HepG2 (cell line): ENCODE measurements at regions not wholly inside any gene's neighbourhood (a gene's known extent, or its start where the extent isn't known, plus 50 kb on each side); places are given as distances from the start of the nearest gene placed in this dataset.

Experiments
- ATAC-seq: fragments of 200-7000 bp; cut with Tn5 transposase; 3 replicates; pipeline ENCODE4 v1.9.1; 2020; ENCODE audit warnings: mild to moderate bottlenecking, moderate library complexity
- BruUV-seq: library from RNA; stranded (reverse); fragments of 400-500 nt; replicated peaks from 2 replicates; lab custom pipeline; 2021; lab: Mats Ljungman, UMichigan
- CTCF ChIA-PET: fragments of 300-600 bp; formaldehyde crosslinking; extraction: SDS; loops from one replicate; lab custom pipeline; 2021; ENCODE audit warnings: low total read pairs, inconsistent platforms, low intra/inter-chr PET ratio; lab: Yijun Ruan, JAX
- POLR2A ChIA-PET: fragments of 350-600 bp; sonication (Branson Sonifier 250); formaldehyde crosslinking; loops from one replicate; lab custom pipeline; 2020; ENCODE audit warnings: antibody characterized with exemption, inconsistent platforms; lab: Yijun Ruan, JAX
- DNase-seq: peaks from one replicate; pipeline ENCODE4 v3.0.0-alpha.2; 2015; ENCODE audit warnings: low spot score
- FAIRE-seq: peaks from 3 replicates; lab custom pipeline; 2011; peaks lifted over from hg19 to GRCh38; lab: Jason Lieb, UNC
- H2AFZ ChIP-seq: one replicate; pipeline ENCODE4 v1.6.1; 2011; ENCODE audit warnings: low read length, inconsistent platforms
- H3K27ac ChIP-seq: fragments of 300-600 bp; 3 replicates; pipeline ENCODE4 v1.8.0; 2011; ENCODE audit warnings: mixed run types, mild to moderate bottlenecking, mixed read lengths, low read length, inconsistent platforms; ENCODE audit not compliant: insufficient read depth; ENCODE audit errors: extremely low read length
- H3K27me3 ChIP-seq, 2 experiments: fragments of 200-600 bp in 1 of 2; 2 replicates in 1 of 2; 3 replicates in 1 of 2; pipeline versions ENCODE4 v1.6.0 to v1.8.0; 2011; ENCODE audit warnings: low read length in 2 of 2, mild to moderate bottlenecking in 2 of 2, moderate library complexity in 2 of 2, inconsistent platforms in 1 of 2; ENCODE audit not compliant: insufficient read depth in 2 of 2, control insufficient read depth in 1 of 2
- H3K36me3 ChIP-seq, 2 experiments: fragments of 200-600 bp in 1 of 2; replicated peaks in 1 of 2; 2 replicates in 1 of 2; 3 replicates in 1 of 2; pipeline versions ENCODE4 v1.5.1 to v1.8.0; 2011; ENCODE audit warnings: low read length in 2 of 2, inconsistent platforms in 1 of 2; ENCODE audit not compliant: insufficient read depth in 2 of 2, control insufficient read depth in 1 of 2
- H3K4me1 ChIP-seq: 2 replicates; pipeline ENCODE4 v1.5.1; 2012; ENCODE audit warnings: low read length, inconsistent platforms; ENCODE audit not compliant: insufficient read depth
- H3K4me2 ChIP-seq: 2 replicates; pipeline ENCODE4 v1.6.0; 2011; ENCODE audit warnings: low read depth, low read length, inconsistent platforms
- H3K4me3 ChIP-seq, 3 experiments: fragments of 200-600 bp in 1 of 3; sonication (generic), shearing (Covaris generic) in 1 of 3; replicated peaks in 1 of 3; 2 replicates each; pipeline ENCODE4 v1.5.1; 2011 to 2016; ENCODE audit warnings: low read length in 3 of 3, inconsistent platforms in 2 of 3, low read depth in 2 of 3, mild to moderate bottlenecking in 2 of 3, control low read depth in 1 of 3, mixed read lengths in 1 of 3; ENCODE audit not compliant: insufficient read depth in 1 of 3
- H3K79me2 ChIP-seq: one replicate; pipeline ENCODE4 v1.6.1; 2011; ENCODE audit warnings: low read length, inconsistent platforms; ENCODE audit not compliant: insufficient read depth
- H3K9ac ChIP-seq: 2 replicates; pipeline ENCODE4 v1.6.0; 2011; ENCODE audit warnings: mild to moderate bottlenecking, low read depth, low read length, inconsistent platforms; ENCODE audit not compliant: insufficient read depth
- H3K9me3 ChIP-seq: 2 replicates; pipeline ENCODE4 v1.5.1; 2012; ENCODE audit warnings: mild to moderate bottlenecking, low read length
- H4K20me1 ChIP-seq: 2 replicates; pipeline ENCODE4 v1.6.0; 2011; ENCODE audit warnings: inconsistent platforms, mild to moderate bottlenecking, low read length, moderate library complexity; ENCODE audit not compliant: insufficient read depth
- AHR ChIP-seq: IDR thresholded peaks from 2 replicates; pipeline ENCODE4 v1.6.1; 2018; ENCODE audit warnings: missing genetic modification reagents, missing compliant biosample characterization
- JDP2 ChIP-seq: sonication (generic); formaldehyde crosslinking; IDR thresholded peaks from 2 replicates; pipeline ENCODE4 v1.8.1; 2022; ENCODE audit warnings: missing genetic modification reagents, borderline replicate concordance
- RBM22 ChIP-seq: fragments of 200-400 bp; formaldehyde crosslinking; optimal IDR thresholded peaks from 2 replicates; pipeline ENCODE3; 2017; ENCODE audit warnings: mild to moderate bottlenecking, low read length, moderate library complexity
- SUZ12 ChIP-seq: fragments of 150-350 bp; IDR thresholded peaks from 2 replicates; pipeline ENCODE4 v1.6.1; 2014; ENCODE audit warnings: low read depth, low read length
- ZNF24 ChIP-seq: fragments of 450-650 bp; IDR thresholded peaks from 2 replicates; pipeline ENCODE4 v1.6.1; 2017; ENCODE audit warnings: antibody characterized with exemption, mild to moderate bottlenecking
- ZSCAN30 ChIP-seq: sonication (generic); formaldehyde crosslinking; IDR thresholded peaks from 2 replicates; pipeline ENCODE4 v1.5.0; 2020; ENCODE audit warnings: mild to moderate bottlenecking, missing genetic modification reagents
- WGBS: methylation state at CpG from one replicate; pipeline ENCODE4 v1.1.6; 2017; ENCODE audit warnings: low lambda C conversion rate; 5-methylcytosine and 5-hydroxymethylcytosine counted together
- in situ Hi-C: cut with HindIII; loops from 2 replicates; pipeline ENCODE4 v1.10.0; 2017; ENCODE audit warnings: low pct_unique_long_range_greater_than_20kb; ENCODE audit not compliant: extremely low pct_ligation_motif_present
- intact Hi-C: fragments of 100-400 bp; cut with micrococcal nuclease; formaldehyde crosslinking; loops from one replicate; pipeline ENCODE4 v1.10.0; 2022; ENCODE audit not compliant: unreplicated experiment
- TF ChIP-seq, protein P1 (sequence below): sonication (generic); formaldehyde crosslinking; IDR thresholded peaks from 2 replicates; pipeline ENCODE4 v1.4.0; 2020; ENCODE audit warnings: missing genetic modification reagents, borderline replicate concordance
- TF ChIP-seq, protein P2 (sequence below): sonication (generic); formaldehyde crosslinking; conservative IDR thresholded peaks from 2 replicates; pipeline ENCODE4 v1.4.0; 2020; ENCODE audit warnings: missing genetic modification reagents

DNA sequence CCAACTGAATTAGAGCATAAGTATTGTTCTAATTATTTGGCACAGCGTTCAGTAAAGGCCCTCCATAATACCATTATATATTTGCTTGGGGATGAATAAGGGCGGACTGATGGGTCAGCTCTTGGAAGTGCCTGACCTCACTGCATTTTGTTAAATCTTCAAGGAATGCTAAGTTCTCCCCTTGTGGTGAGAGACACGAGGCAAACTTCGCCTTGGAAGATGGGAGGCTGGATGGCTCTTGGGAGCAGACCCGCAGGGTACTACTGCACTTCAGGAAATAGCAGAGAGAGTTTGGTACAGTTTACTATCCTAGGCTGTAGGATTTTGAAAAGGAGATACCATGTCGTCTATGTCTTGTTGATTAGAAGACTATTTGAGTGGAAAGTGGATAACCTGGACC is 87.0 kb upstream of the RPRML start:
- no peak overlapping the region for H2AFZ ChIP-seq
- in situ Hi-C loops (no loop called here), intact Hi-C loops (loop anchor here (2.0 kb wide), 1 partner anchor 65 kb away; no protein-coding TSS in a partner anchor)
- DNase-seq (no peak), ATAC-seq (no peak), FAIRE-seq (no peak)
- peaks cover 10% of the 10 kb centered on the region for H3K4me1 ChIP-seq
- ChIA-PET POLR2A (interaction anchor here (1.1 kb wide), 1 partner anchor 30 kb away, joined by 3 read pairs; no protein-coding TSS in a partner anchor), CTCF (no interaction called here)
- no peaks in the 10 kb centered on the region for H4K20me1 ChIP-seq
- H3K36me3 ChIP-seq = peaks cover 0 to 2% of the 10 kb centered on the region in 2 experiments; a peak in 3 of 5 replicates
- no peaks in the 10 kb centered on the region; a peak in 1 of 5 replicates for H3K27me3 ChIP-seq
- TF ChIP-seq, protein P1, sequence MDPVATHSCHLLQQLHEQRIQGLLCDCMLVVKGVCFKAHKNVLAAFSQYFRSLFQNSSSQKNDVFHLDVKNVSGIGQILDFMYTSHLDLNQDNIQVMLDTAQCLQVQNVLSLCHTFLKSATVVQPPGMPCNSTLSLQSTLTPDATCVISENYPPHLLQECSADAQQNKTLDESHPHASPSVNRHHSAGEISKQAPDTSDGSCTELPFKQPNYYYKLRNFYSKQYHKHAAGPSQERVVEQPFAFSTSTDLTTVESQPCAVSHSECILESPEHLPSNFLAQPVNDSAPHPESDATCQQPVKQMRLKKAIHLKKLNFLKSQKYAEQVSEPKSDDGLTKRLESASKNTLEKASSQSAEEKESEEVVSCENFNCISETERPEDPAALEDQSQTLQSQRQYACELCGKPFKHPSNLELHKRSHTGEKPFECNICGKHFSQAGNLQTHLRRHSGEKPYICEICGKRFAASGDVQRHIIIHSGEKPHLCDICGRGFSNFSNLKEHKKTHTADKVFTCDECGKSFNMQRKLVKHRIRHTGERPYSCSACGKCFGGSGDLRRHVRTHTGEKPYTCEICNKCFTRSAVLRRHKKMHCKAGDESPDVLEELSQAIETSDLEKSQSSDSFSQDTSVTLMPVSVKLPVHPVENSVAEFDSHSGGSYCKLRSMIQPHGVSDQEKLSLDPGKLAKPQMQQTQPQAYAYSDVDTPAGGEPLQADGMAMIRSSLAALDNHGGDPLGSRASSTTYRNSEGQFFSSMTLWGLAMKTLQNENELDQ (CRISPR knock-in tag) = no peak
- TF ChIP-seq AHR (CRISPR knock-in tag) = no peak
- no peak for TF ChIP-seq JDP2 (CRISPR knock-in tag)
- TF ChIP-seq, protein P2, sequence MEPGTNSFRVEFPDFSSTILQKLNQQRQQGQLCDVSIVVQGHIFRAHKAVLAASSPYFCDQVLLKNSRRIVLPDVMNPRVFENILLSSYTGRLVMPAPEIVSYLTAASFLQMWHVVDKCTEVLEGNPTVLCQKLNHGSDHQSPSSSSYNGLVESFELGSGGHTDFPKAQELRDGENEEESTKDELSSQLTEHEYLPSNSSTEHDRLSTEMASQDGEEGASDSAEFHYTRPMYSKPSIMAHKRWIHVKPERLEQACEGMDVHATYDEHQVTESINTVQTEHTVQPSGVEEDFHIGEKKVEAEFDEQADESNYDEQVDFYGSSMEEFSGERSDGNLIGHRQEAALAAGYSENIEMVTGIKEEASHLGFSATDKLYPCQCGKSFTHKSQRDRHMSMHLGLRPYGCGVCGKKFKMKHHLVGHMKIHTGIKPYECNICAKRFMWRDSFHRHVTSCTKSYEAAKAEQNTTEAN (CRISPR knock-in tag) = 0 out of 2 replicates have a peak, but pooled peaks have one; percentile 16
- TF ChIP-seq SUZ12 = no peak
- 0 out of 2 replicates have a peak, but pooled peaks have one; percentile 3 for TF ChIP-seq ZSCAN30 (CRISPR knock-in tag)
- no peak for TF ChIP-seq ZNF24
- TF ChIP-seq RBM22 = peak; percentile 50
- BruUV-seq = no TSS peak
- H3K79me2 ChIP-seq = peaks cover 4% of the 10 kb centered on the region
- H3K4me3 ChIP-seq = peak overlapping the region in 2 of 3 experiments; percentile 75 to 76; a peak in 3 of 6 replicates
- 93% methylated on average over 6 of the region's 6 CpGs for WGBS
- H3K27ac ChIP-seq = peak overlapping the region; percentile 95
- H3K9ac ChIP-seq = no peak overlapping the region
- H3K4me2 ChIP-seq = peak overlapping the region; percentile 86
- H3K9me3 ChIP-seq = no peaks in the 10 kb centered on the region
